Osteoblast (primary cell): ENCODE measurements at regions not wholly inside any gene's neighbourhood (a gene's known extent, or its start where the extent isn't known, plus 50 kb on each side); places are given as distances from the start of the nearest gene placed in this dataset.

Experiments
- DNase-seq: peaks from one replicate; pipeline ENCODE4 v3.0.0; 2011; ENCODE audit warnings: low spot score, mixed read lengths; ENCODE audit not compliant: insufficient read length; ENCODE audit errors: missing footprints
- H2AFZ ChIP-seq: 2 replicates; pipeline ENCODE4 v1.6.0; 2011; ENCODE audit warnings: mild to moderate bottlenecking, low read length
- H3K27ac ChIP-seq: 2 replicates; pipeline ENCODE4 v1.5.1; 2011; ENCODE audit warnings: mild to moderate bottlenecking, low read depth, low read length, moderate library complexity
- H3K27me3 ChIP-seq: 2 replicates; pipeline ENCODE4 v1.6.0; 2012; ENCODE audit warnings: mild to moderate bottlenecking, control low read depth, inconsistent platforms, low read length, moderate library complexity; ENCODE audit not compliant: insufficient read depth
- H3K36me3 ChIP-seq: 2 replicates; pipeline ENCODE4 v1.5.1; 2011; ENCODE audit warnings: mild to moderate bottlenecking, low read length, control low read depth, moderate library complexity; ENCODE audit not compliant: insufficient read depth
- H3K4me1 ChIP-seq: 2 replicates; pipeline ENCODE4 v1.5.1; 2011; ENCODE audit warnings: mild to moderate bottlenecking, low read length, control low read depth, moderate library complexity; ENCODE audit not compliant: insufficient read depth
- H3K4me2 ChIP-seq: 2 replicates; pipeline ENCODE4 v1.6.0; 2011; ENCODE audit warnings: mild to moderate bottlenecking, low read length; ENCODE audit not compliant: insufficient read depth
- H3K4me3 ChIP-seq: fragments of 200-600 bp; sonication (generic); 3 replicates; pipeline ENCODE4 v1.5.1; 2012; ENCODE audit warnings: mild to moderate bottlenecking, low read length, inconsistent platforms; ENCODE audit not compliant: insufficient read depth
- H3K79me2 ChIP-seq: 2 replicates; pipeline ENCODE4 v1.6.0; 2012; ENCODE audit warnings: mild to moderate bottlenecking, low read length, control low read depth, inconsistent platforms; ENCODE audit not compliant: insufficient read depth
- H3K9me3 ChIP-seq: 2 replicates; pipeline ENCODE4 v1.5.1; 2011; ENCODE audit warnings: low read depth, low read length, control low read depth
- H4K20me1 ChIP-seq: 2 replicates; pipeline ENCODE4 v1.6.0; 2012; ENCODE audit warnings: mild to moderate bottlenecking, low read length, control low read depth; ENCODE audit not compliant: insufficient read depth
- CTCF ChIP-seq: IDR thresholded peaks from 2 replicates; pipeline ENCODE4 v1.5.1; 2011; ENCODE audit warnings: mild to moderate bottlenecking, low read depth, low read length, moderate library complexity; ENCODE audit errors: extremely low read depth

- no peak overlapping the region for H3K4me3 ChIP-seq
- no peak for TF ChIP-seq CTCF
- H4K20me1 ChIP-seq: no peaks in the 10 kb centered on the region
- H3K4me2 ChIP-seq: no peak overlapping the region
- H3K9me3 ChIP-seq: peaks cover 3% of the 10 kb centered on the region
- no peak overlapping the region for H3K27ac ChIP-seq
- H3K36me3 ChIP-seq: no peaks in the 10 kb centered on the region
- H3K27me3 ChIP-seq: no peaks in the 10 kb centered on the region
- DNase-seq: no peak
- no peak overlapping the region for H2AFZ ChIP-seq
- no peaks in the 10 kb centered on the region for H3K79me2 ChIP-seq
- peaks cover 18% of the 10 kb centered on the region for H3K4me1 ChIP-seq
These were observed 159.6 kb upstream of the KLF6 start for GRCh38 chr10:3944591-3944990.

- no peak for TF ChIP-seq CTCF
- H3K4me1 ChIP-seq: peaks cover 18% of the 10 kb centered on the region
- no peak overlapping the region for H2AFZ ChIP-seq
These were observed 158.8 kb upstream of the KLF6 start for GRCh38 chr10:3943695-3944257.

GRCh38 chr10:3942937-3943489 is 158.0 kb upstream of the KLF6 start:
- DNase-seq: peak; percentile 85
- Histone ChIP-seq H3K36me3 (no peaks in the 10 kb centered on the region), H3K27me3 (no peaks in the 10 kb centered on the region), H3K27ac (peak overlapping the region; percentile 83), H3K4me1 (peaks cover 18% of the 10 kb centered on the region), H3K4me3 (no peak overlapping the region), H2AFZ (peak overlapping the region; percentile 97), H3K79me2 (no peaks in the 10 kb centered on the region), H3K9me3 (peaks cover 3% of the 10 kb centered on the region), H3K4me2 (no peak overlapping the region), H4K20me1 (no peaks in the 10 kb centered on the region)
- no peak for TF ChIP-seq CTCF

More at GRCh38 chr10:3943695-3944257, 158.8 kb upstream of the KLF6 start:
- Histone ChIP-seq H3K27me3 (no peaks in the 10 kb centered on the region), H3K4me3 (no peak overlapping the region), H3K79me2 (no peaks in the 10 kb centered on the region), H3K9me3 (peaks cover 3% of the 10 kb centered on the region), H4K20me1 (no peaks in the 10 kb centered on the region), H3K36me3 (no peaks in the 10 kb centered on the region), H3K4me2 (no peak overlapping the region), H3K27ac (no peak overlapping the region)
- peak; percentile 47 for DNase-seq

- no peak for DNase-seq
- H3K27me3 ChIP-seq: no peaks in the 10 kb centered on the region
- H4K20me1 ChIP-seq: no peaks in the 10 kb centered on the region
- TF ChIP-seq CTCF: no peak
- no peak overlapping the region for H3K27ac ChIP-seq
- peaks cover 18% of the 10 kb centered on the region for H3K4me1 ChIP-seq
- no peak overlapping the region for H3K4me2 ChIP-seq
- H3K4me3 ChIP-seq: no peak overlapping the region
- H2AFZ ChIP-seq: no peak overlapping the region
- H3K9me3 ChIP-seq: peaks cover 3% of the 10 kb centered on the region
- H3K79me2 ChIP-seq: no peaks in the 10 kb centered on the region
- H3K36me3 ChIP-seq: no peaks in the 10 kb centered on the region
These were observed 156.7 kb upstream of the KLF6 start for GRCh38 chr10:3941676-3942075.
